Hepatocyte (in vitro differentiated cells): ENCODE measurements at regions not wholly inside any gene's neighbourhood (a gene's known extent, or its start where the extent isn't known, plus 50 kb on each side); places are given as distances from the start of the nearest gene placed in this dataset.

ENCODE experiments used
- CTCF ChIP-seq: fragments of 200-600 bp; sonication (generic); IDR thresholded peaks from 2 replicates; pipeline ENCODE4 v1.5.1; 2016; ENCODE audit warnings: antibody characterized with exemption, mild to moderate bottlenecking; ENCODE audit not compliant: poor library complexity
- EZH2 ChIP-seq: fragments of 200-600 bp; sonication (generic); IDR thresholded peaks from 2 replicates; pipeline ENCODE4 v1.6.1; 2016; ENCODE audit warnings: antibody characterized with exemption, mild to moderate bottlenecking, borderline replicate concordance
- EZH2phosphoT487 ChIP-seq: fragments of 200-600 bp; sonication (generic); IDR thresholded peaks from one replicate; pipeline ENCODE4 v1.6.1; 2018; ENCODE audit warnings: antibody characterized with exemption, mild to moderate bottlenecking, low read depth, moderate library complexity; ENCODE audit not compliant: unreplicated experiment, severe bottlenecking

GRCh38 chr1:163824490-163824889 is 502.7 kb downstream of the NUF2 start:
- TF ChIP-seq CTCF = no peak
- TF ChIP-seq EZH2 = no peak
- TF ChIP-seq EZH2phosphoT487 = no peak
